Natural killer cell (primary cell): ENCODE measurements at regions not wholly inside any gene's neighbourhood (a gene's known extent, or its start where the extent isn't known, plus 50 kb on each side); places are given as distances from the start of the nearest gene placed in this dataset.

ENCODE experiments used
- ATAC-seq, 3 donors: fragments of 150-1000 bp in 2 of 3; fragments of 200-7000 bp in 1 of 3; cut with Tn5 transposase; 1 replicate in 1 of 3; 2 replicates in 2 of 3; pipeline ENCODE4 v1.10.0; 2021; ENCODE audit warnings: mild to moderate bottlenecking in 2 of 3, moderate library complexity in 2 of 3
- DNase-seq, 2 donors: peaks; one replicate each; pipeline versions ENCODE4 v3.0.0 to v3.0.0-alpha.2; 2013 to 2021; ENCODE audit warnings: mixed read lengths in 1 of 2
- H3K27ac ChIP-seq: one replicate; pipeline ENCODE4 v1.5.1; 2013; ENCODE audit warnings: mild to moderate bottlenecking, low read length
- H3K27me3 ChIP-seq: one replicate; pipeline ENCODE4 v1.6.1; 2013; ENCODE audit warnings: low read length; ENCODE audit not compliant: control insufficient read depth, insufficient read depth
- H3K36me3 ChIP-seq: one replicate; pipeline ENCODE4 v1.6.1; 2013; ENCODE audit warnings: low read length; ENCODE audit not compliant: control insufficient read depth, insufficient read depth
- H3K4me1 ChIP-seq: one replicate; pipeline ENCODE4 v1.6.1; 2013; ENCODE audit warnings: low read length; ENCODE audit not compliant: control insufficient read depth, insufficient read depth
- H3K4me3 ChIP-seq: one replicate; pipeline ENCODE4 v1.5.1; 2013; ENCODE audit warnings: low read length
- H3K9me3 ChIP-seq: one replicate; pipeline ENCODE4 v1.6.1; 2013; ENCODE audit warnings: low read length; ENCODE audit not compliant: control insufficient read depth, insufficient read depth
- H3K27ac Mint-ChIP-seq, 2 donors: one replicate each; pipeline ENCODE4 v1.8.0; 2022; ENCODE audit warnings: mild to moderate bottlenecking in 2 of 2, mixed read lengths in 2 of 2, moderate library complexity in 1 of 2
- H3K27me3 Mint-ChIP-seq, 2 donors: one replicate each; pipeline ENCODE4 v1.8.0; 2022; ENCODE audit warnings: low read depth in 2 of 2, mixed read lengths in 2 of 2
- H3K36me3 Mint-ChIP-seq: one replicate; pipeline ENCODE4 v1.8.0; 2022; ENCODE audit warnings: mixed read lengths
- H3K4me1 Mint-ChIP-seq, 2 donors: one replicate each; pipeline ENCODE4 v1.8.0; 2022; ENCODE audit warnings: mixed read lengths in 2 of 2
- H3K4me3 Mint-ChIP-seq: one replicate; pipeline ENCODE4 v1.8.0; 2022; ENCODE audit warnings: mild to moderate bottlenecking, moderate library complexity, mixed read lengths
- H3K9me3 Mint-ChIP-seq, 2 donors: one replicate each; pipeline ENCODE4 v1.8.0; 2022; ENCODE audit warnings: mixed read lengths in 2 of 2
- CTCF ChIP-seq: fragments of 200-600 bp; IDR thresholded peaks from one replicate; pipeline ENCODE4 v1.8.0; 2022; ENCODE audit warnings: antibody characterized with exemption
- WGBS: methylation state at CpG from one replicate; pipeline ENCODE4 v1.1.7; 2013; ENCODE audit warnings: missing lambda C conversion rate; ENCODE audit not compliant: insufficient coverage; 5-methylcytosine and 5-hydroxymethylcytosine counted together
- intact Hi-C: fragments of 100-400 bp; cut with micrococcal nuclease; formaldehyde crosslinking; loops from one replicate; pipeline ENCODE4 v1.14.2; 2022

- Mint-ChIP-seq H3K9me3 (no peaks in the 10 kb centered on the region), H3K4me3 (no peak overlapping the region), H3K4me1 (peaks cover 9 to 16% of the 10 kb centered on the region in 2 donors), H3K36me3 (no peaks in the 10 kb centered on the region), H3K27ac (no peak overlapping the region), H3K27me3 (peaks cover 0 to 3% of the 10 kb centered on the region in 2 donors)
- DNase-seq, result no peak
- H3K4me1 ChIP-seq, result no peaks in the 10 kb centered on the region
- H3K27me3 ChIP-seq, result no peaks in the 10 kb centered on the region
- H3K4me3 ChIP-seq, result no peak overlapping the region
- intact Hi-C loops, result no loop called here
- H3K27ac ChIP-seq, result no peak overlapping the region
- no peak for TF ChIP-seq CTCF
- no peaks in the 10 kb centered on the region for H3K9me3 ChIP-seq
- no peak for ATAC-seq
- 93% methylated on average over 3 of the region's 3 CpGs for WGBS
- H3K36me3 ChIP-seq, result no peaks in the 10 kb centered on the region
These were observed 107.1 kb upstream of the ARID2 start for GRCh38 chr12:45622210-45622937.

- H3K9me3 Mint-ChIP-seq, result no peaks in the 10 kb centered on the region
- no peak overlapping the region for H3K27ac Mint-ChIP-seq
- WGBS, result 93% methylated on average over 4 of the region's 5 CpGs
- H3K4me1 Mint-ChIP-seq, result peaks cover 9 to 16% of the 10 kb centered on the region in 2 donors
- H3K9me3 ChIP-seq, result no peaks in the 10 kb centered on the region
- no peaks in the 10 kb centered on the region for H3K36me3 ChIP-seq
- H3K4me3 Mint-ChIP-seq, result no peak overlapping the region
- ATAC-seq (no peak), DNase-seq (no peak)
- no peaks in the 10 kb centered on the region for H3K4me1 ChIP-seq
- H3K27ac ChIP-seq, result no peak overlapping the region
- H3K4me3 ChIP-seq, result no peak overlapping the region
- intact Hi-C loops, result no loop called here
- no peaks in the 10 kb centered on the region for H3K27me3 ChIP-seq
- no peaks in the 10 kb centered on the region for H3K36me3 Mint-ChIP-seq
- H3K27me3 Mint-ChIP-seq, result peaks cover 0 to 3% of the 10 kb centered on the region in 2 donors
- no peak for TF ChIP-seq CTCF
These were observed 106.3 kb upstream of the ARID2 start for GRCh38 chr12:45623221-45623620.

- intact Hi-C loops, result no loop called here
- H3K4me3 Mint-ChIP-seq, result no peak overlapping the region
- WGBS, result 92% methylated on average over 2 of the region's 2 CpGs
- Histone ChIP-seq H3K27ac (no peak overlapping the region), H3K4me3 (no peak overlapping the region), H3K4me1 (no peaks in the 10 kb centered on the region), H3K27me3 (no peaks in the 10 kb centered on the region), H3K9me3 (no peaks in the 10 kb centered on the region), H3K36me3 (no peaks in the 10 kb centered on the region)
- no peak for DNase-seq
- no peak for ATAC-seq
- no peak for TF ChIP-seq CTCF
- no peaks in the 10 kb centered on the region for H3K9me3 Mint-ChIP-seq
- H3K27ac Mint-ChIP-seq, result no peak overlapping the region
- peaks cover 0 to 3% of the 10 kb centered on the region in 2 donors for H3K27me3 Mint-ChIP-seq
- H3K4me1 Mint-ChIP-seq, result peaks cover 9 to 16% of the 10 kb centered on the region in 2 donors
- H3K36me3 Mint-ChIP-seq, result no peaks in the 10 kb centered on the region
These were observed 105.6 kb upstream of the ARID2 start for GRCh38 chr12:45623940-45624339.

GRCh38 chr12:45626965-45627364, 102.5 kb upstream of the ARID2 start:
- 89% methylated on average over 2 of the region's 2 CpGs for WGBS
- no peak overlapping the region for H3K27ac ChIP-seq
- no peak for TF ChIP-seq CTCF
- Mint-ChIP-seq H3K4me3 (no peak overlapping the region), H3K4me1 (peaks cover 8 to 9% of the 10 kb centered on the region in 2 donors), H3K27me3 (no peaks in the 10 kb centered on the region), H3K36me3 (no peaks in the 10 kb centered on the region), H3K9me3 (no peaks in the 10 kb centered on the region), H3K27ac (no peak overlapping the region)
- intact Hi-C loops, result no loop called here
- ATAC-seq (no peak), DNase-seq (no peak)
- H3K4me3 ChIP-seq, result no peak overlapping the region
- H3K4me1 ChIP-seq, result no peaks in the 10 kb centered on the region
- H3K9me3 ChIP-seq, result no peaks in the 10 kb centered on the region
- no peaks in the 10 kb centered on the region for H3K27me3 ChIP-seq
- H3K36me3 ChIP-seq, result no peaks in the 10 kb centered on the region
